SK-N-MC (cell line): ENCODE measurements at regions not wholly inside any gene's neighbourhood (a gene's known extent, or its start where the extent isn't known, plus 50 kb on each side); places are given as distances from the start of the nearest gene placed in this dataset.

ENCODE experiments used
- DNase-seq: peaks from one replicate; pipeline ENCODE4 v3.0.0-alpha.2; 2011; ENCODE audit warnings: low read depth, low spot score
- H3K27ac ChIP-seq: fragments of 200-600 bp; sonication (generic); 2 replicates; pipeline ENCODE4 v1.5.1; 2016; ENCODE audit warnings: mixed run types
- H3K36me3 ChIP-seq: fragments of 200-600 bp; sonication (generic); 2 replicates; pipeline ENCODE4 v1.6.1; 2017; ENCODE audit warnings: antibody characterized with exemption, low read length, mixed read lengths; ENCODE audit not compliant: insufficient read depth
- H3K4me3 ChIP-seq: fragments of 200-600 bp; sonication (generic); 2 replicates; pipeline ENCODE4 v1.5.1; 2016
- H3K9ac ChIP-seq: fragments of 200-600 bp; sonication (generic); 2 replicates; pipeline ENCODE4 v1.8.0; 2017; ENCODE audit warnings: mixed run types, mixed read lengths; ENCODE audit not compliant: insufficient read length
- H3K9me3 ChIP-seq: fragments of 200-600 bp; sonication (generic); 2 replicates; pipeline ENCODE4 v1.6.1; 2017; ENCODE audit warnings: low read depth, mild to moderate bottlenecking, antibody characterized with exemption, low read length, moderate library complexity, mixed read lengths
- EZH2 ChIP-seq: fragments of 200-600 bp; sonication (generic); IDR thresholded peaks from one replicate; pipeline ENCODE4 v1.6.1; 2017; ENCODE audit warnings: antibody characterized with exemption
- FOXP2 ChIP-seq: optimal IDR thresholded peaks from 2 replicates; pipeline ENCODE3; 2011; ENCODE audit warnings: mild to moderate bottlenecking, moderate library complexity; ENCODE audit not compliant: insufficient read depth; ENCODE audit errors: extremely low read length, control extremely low read depth
- POLR2AphosphoS5 ChIP-seq: IDR thresholded peaks from 2 replicates; pipeline ENCODE4 v1.6.1; 2012; ENCODE audit warnings: mild to moderate bottlenecking, low read depth, low read length, borderline replicate concordance

DNA sequence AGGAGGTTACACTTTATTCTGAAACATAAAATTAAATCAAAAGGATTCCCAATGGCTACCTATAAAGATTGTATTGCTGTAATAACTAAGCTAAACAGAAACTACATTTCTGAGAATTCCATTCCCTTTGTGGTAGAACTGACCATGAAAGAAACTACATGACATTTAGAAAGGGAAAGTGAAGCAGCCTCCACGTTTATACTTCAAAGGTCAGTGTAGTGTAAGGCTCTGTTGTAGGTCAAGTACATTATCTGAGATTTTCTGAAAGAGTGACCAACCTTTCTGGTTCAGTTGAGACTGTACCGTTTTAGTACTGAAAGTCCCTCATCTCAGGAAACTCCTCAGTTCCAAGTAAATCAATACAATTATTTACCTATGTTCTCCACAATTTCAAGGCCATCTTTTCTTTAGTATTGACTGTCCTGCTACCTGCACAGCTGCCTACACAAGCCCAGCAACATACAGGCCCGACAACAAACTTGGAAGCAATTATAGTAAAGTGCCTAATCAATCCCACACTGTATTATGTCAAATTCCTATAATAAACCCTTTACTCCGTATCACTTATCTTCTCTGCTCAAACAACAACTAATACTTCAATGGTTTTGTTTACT, 343.0 kb downstream of the PLOD2 start:
- TF ChIP-seq EZH2 (no peak), POLR2AphosphoS5 (no peak), FOXP2 (no peak)
- Histone ChIP-seq H3K27ac (no peak overlapping the region), H3K4me3 (no peak overlapping the region), H3K36me3 (no peaks in the 10 kb centered on the region), H3K9me3 (no peaks in the 10 kb centered on the region), H3K9ac (no peak overlapping the region)
- DNase-seq = no peak

GRCh38 chr3:145820170-145820569, 340.8 kb downstream of the PLOD2 start:
- TF ChIP-seq EZH2 = no peak
- Histone ChIP-seq H3K4me3 (no peak overlapping the region), H3K9ac (no peak overlapping the region)

GRCh38 chr3:145842294-145842902, 318.6 kb downstream of the PLOD2 start:
- H3K9me3 ChIP-seq = no peaks in the 10 kb centered on the region
- no peak overlapping the region for H3K9ac ChIP-seq
- no peak for TF ChIP-seq POLR2AphosphoS5
- TF ChIP-seq FOXP2 = no peak
- no peak for TF ChIP-seq EZH2
- H3K4me3 ChIP-seq = no peak overlapping the region
- H3K27ac ChIP-seq = no peak overlapping the region
- no peaks in the 10 kb centered on the region for H3K36me3 ChIP-seq
- no peak for DNase-seq

More at GRCh38 chr3:145820170-145820569, 340.8 kb downstream of the PLOD2 start:
- DNase-seq = no peak
- H3K36me3 ChIP-seq = no peaks in the 10 kb centered on the region
- H3K27ac ChIP-seq = no peak overlapping the region
- H3K9me3 ChIP-seq = no peaks in the 10 kb centered on the region

DNA sequence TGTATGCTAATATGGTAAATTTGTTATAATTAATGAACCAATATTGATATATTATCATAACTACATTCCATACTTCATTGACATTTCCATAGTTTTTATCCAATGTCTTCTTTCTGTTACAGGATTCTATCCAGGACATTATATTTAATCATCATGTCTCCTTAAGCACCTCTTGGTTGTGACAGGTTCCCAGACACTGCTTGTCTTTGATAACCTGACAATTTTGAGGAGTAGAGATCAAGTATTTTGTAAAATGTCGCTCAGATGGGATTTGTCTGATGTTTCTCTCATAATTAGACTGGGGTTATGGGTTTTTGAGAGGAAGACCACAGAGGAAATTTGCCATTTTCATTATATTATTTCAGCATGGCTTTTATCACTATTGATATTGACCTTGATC, 317.4 kb downstream of the PLOD2 start:
- Histone ChIP-seq H3K27ac (no peak overlapping the region), H3K4me3 (no peak overlapping the region), H3K36me3 (no peaks in the 10 kb centered on the region), H3K9me3 (no peaks in the 10 kb centered on the region), H3K9ac (no peak overlapping the region)
- DNase-seq = no peak
- TF ChIP-seq EZH2 = no peak

DNA sequence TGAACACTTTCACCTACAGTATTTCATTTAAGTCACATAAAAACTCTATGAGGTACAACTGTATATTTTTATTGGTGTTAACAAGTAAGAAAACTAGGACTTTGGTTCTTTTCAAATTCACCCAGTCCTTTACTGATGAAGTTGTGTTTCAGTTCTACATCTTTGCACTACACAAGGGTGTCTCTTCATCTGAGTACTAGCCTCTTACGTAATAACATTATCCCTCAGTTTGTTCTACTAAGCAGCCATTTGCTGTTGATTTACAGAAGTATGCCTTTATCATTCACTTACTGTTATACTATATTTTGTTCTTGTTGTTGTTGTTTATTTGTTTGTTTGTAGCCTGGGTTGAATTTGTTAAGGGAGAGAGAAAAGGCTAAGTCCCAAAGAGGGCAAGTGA, 311.9 kb downstream of the PLOD2 start:
- H3K9me3 ChIP-seq = no peaks in the 10 kb centered on the region
- no peaks in the 10 kb centered on the region for H3K36me3 ChIP-seq
- no peak for TF ChIP-seq FOXP2
- TF ChIP-seq EZH2 = no peak
- TF ChIP-seq POLR2AphosphoS5 = no peak
- H3K27ac ChIP-seq = no peak overlapping the region
- no peak overlapping the region for H3K9ac ChIP-seq
- no peak overlapping the region for H3K4me3 ChIP-seq
- DNase-seq = no peak

GRCh38 chr3:145854499-145854898, 306.5 kb downstream of the PLOD2 start:
- no peak overlapping the region for H3K9ac ChIP-seq
- no peak for DNase-seq
- no peaks in the 10 kb centered on the region for H3K9me3 ChIP-seq
- no peak overlapping the region for H3K27ac ChIP-seq
- H3K36me3 ChIP-seq = no peaks in the 10 kb centered on the region
- TF ChIP-seq POLR2AphosphoS5 (no peak), EZH2 (no peak), FOXP2 (no peak)
- H3K4me3 ChIP-seq = no peak overlapping the region

- H3K36me3 ChIP-seq = no peaks in the 10 kb centered on the region
- no peak overlapping the region for H3K4me3 ChIP-seq
- TF ChIP-seq EZH2 (no peak), POLR2AphosphoS5 (no peak), FOXP2 (no peak)
- DNase-seq = no peak
- no peak overlapping the region for H3K27ac ChIP-seq
- H3K9ac ChIP-seq = no peak overlapping the region
- no peaks in the 10 kb centered on the region for H3K9me3 ChIP-seq
Observed at GRCh38 chr3:145857956-145858355, 303.0 kb downstream of the PLOD2 start.

DNA sequence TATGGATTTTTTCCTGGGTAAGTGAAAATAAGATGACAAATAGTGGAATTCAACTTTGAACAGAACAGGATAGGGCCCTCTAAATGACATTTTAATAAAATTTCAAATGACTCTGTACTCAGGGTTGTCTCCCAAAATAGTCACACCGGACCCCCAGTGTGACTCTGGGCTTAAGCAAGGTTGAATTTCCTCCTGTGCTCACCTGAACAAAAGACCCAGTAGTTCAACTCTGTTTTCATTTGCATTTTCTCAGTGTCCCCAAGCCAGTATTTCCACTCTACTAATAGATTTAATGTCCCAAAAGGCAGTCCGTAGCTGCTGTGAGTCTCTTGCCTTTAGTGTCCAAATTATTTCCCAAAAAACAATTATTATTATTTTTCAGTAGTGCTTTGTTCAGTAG, 296.6 kb downstream of the PLOD2 start:
- no peaks in the 10 kb centered on the region for H3K36me3 ChIP-seq
- TF ChIP-seq POLR2AphosphoS5 (no peak), EZH2 (no peak), FOXP2 (no peak)
- no peaks in the 10 kb centered on the region for H3K9me3 ChIP-seq
- H3K9ac ChIP-seq = no peak overlapping the region
- DNase-seq = no peak
- H3K4me3 ChIP-seq = no peak overlapping the region
- H3K27ac ChIP-seq = no peak overlapping the region

DNA sequence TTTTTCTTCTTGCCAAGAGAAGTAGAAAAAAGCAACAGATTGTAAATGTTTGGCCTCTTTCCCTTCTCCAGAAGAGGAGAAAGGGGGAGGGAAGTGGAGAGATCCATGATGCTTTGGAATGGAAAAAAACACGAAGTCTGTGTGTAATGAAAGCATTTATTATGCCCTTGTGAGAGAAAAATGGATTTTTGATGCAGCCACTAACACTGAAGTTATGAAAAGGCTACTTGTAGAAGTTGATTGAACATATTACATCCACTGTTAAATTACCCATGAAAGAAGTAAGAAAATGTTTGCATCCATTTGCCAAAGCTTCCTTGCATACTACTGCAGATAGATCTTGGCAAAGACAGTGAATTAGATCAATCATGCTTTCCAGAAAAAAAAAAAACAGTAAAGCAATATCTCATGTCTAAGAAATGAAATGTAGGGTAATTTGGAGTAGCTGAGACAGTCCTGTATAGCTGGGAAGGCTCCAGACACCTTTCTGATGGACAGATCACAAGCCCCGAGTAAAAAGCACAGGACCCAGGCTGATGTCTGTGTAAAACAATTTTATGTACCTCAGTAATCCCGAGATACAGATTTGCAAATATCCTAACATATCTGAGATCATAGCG, 295.5 kb downstream of the PLOD2 start:
- Histone ChIP-seq H3K4me3 (no peak overlapping the region), H3K9me3 (no peaks in the 10 kb centered on the region), H3K27ac (peak overlapping the region; percentile 11; the same call in 1 of the 2 replicates), H3K9ac (no peak overlapping the region), H3K36me3 (no peaks in the 10 kb centered on the region)
- no peak for TF ChIP-seq FOXP2
- no peak for TF ChIP-seq EZH2
- TF ChIP-seq POLR2AphosphoS5 = no peak
- DNase-seq = no peak
